ENCODE measurements at regions not wholly inside any gene's neighbourhood (a gene's known extent, or its start where the extent isn't known, plus 50 kb on each side); places are given as distances from the start of the nearest gene placed in this dataset.

- no peak for ATAC-seq
- intact Hi-C loops (cut with DNase I): no loop called here
- H3K4me3 ChIP-seq: no peak overlapping the region
- no peak for DNase-seq
- no peaks in the 10 kb centered on the region for H3K27me3 ChIP-seq (ENCODE audit: low read depth)
- no peak overlapping the region for H3K27ac ChIP-seq
- H3K36me3 ChIP-seq: no peaks in the 10 kb centered on the region
- no peaks in the 10 kb centered on the region for H3K9me3 ChIP-seq
- no peak for TF ChIP-seq CTCF (IDR thresholded peaks at IDR 0.05)
- no peaks in the 10 kb centered on the region for H3K4me1 ChIP-seq
Observed at GRCh38 chr5:61680247-61680646, 348.2 kb downstream of the ZSWIM6 start.

GRCh38 chr5:61683148-61683547, 351.1 kb downstream of the ZSWIM6 start:
- TF ChIP-seq CTCF (IDR thresholded peaks at IDR 0.05): no peak
- H3K36me3 ChIP-seq: no peaks in the 10 kb centered on the region
- no peak overlapping the region for H3K27ac ChIP-seq
- intact Hi-C loops (cut with DNase I): no loop called here
- DNase-seq: no peak
- ATAC-seq: no peak
- no peak overlapping the region for H3K4me3 ChIP-seq
- H3K9me3 ChIP-seq: no peaks in the 10 kb centered on the region
- no peaks in the 10 kb centered on the region for H3K27me3 ChIP-seq (ENCODE audit: low read depth)
- no peaks in the 10 kb centered on the region for H3K4me1 ChIP-seq

GRCh38 chr5:61683926-61684325, 351.9 kb downstream of the ZSWIM6 start:
- ATAC-seq (no peak), DNase-seq (no peak)
- Histone ChIP-seq H3K4me3 (no peak overlapping the region), H3K27ac (no peak overlapping the region), H3K27me3 (ENCODE audit: low read depth) (no peaks in the 10 kb centered on the region), H3K9me3 (no peaks in the 10 kb centered on the region), H3K36me3 (no peaks in the 10 kb centered on the region), H3K4me1 (no peaks in the 10 kb centered on the region)
- intact Hi-C loops (cut with DNase I): no loop called here
- no peak for TF ChIP-seq CTCF (IDR thresholded peaks at IDR 0.05)

- no peak for TF ChIP-seq CTCF (IDR thresholded peaks at IDR 0.05)
- intact Hi-C loops (cut with DNase I): no loop called here
- H3K4me1 ChIP-seq: no peaks in the 10 kb centered on the region
- no peaks in the 10 kb centered on the region for H3K36me3 ChIP-seq
- no peak for ATAC-seq
- H3K27ac ChIP-seq: no peak overlapping the region
- no peak for DNase-seq
- H3K9me3 ChIP-seq: no peaks in the 10 kb centered on the region
- H3K27me3 ChIP-seq (ENCODE audit: low read depth): no peaks in the 10 kb centered on the region
- no peak overlapping the region for H3K4me3 ChIP-seq
Observed at GRCh38 chr5:61686491-61687257, 354.6 kb downstream of the ZSWIM6 start.

- TF ChIP-seq CTCF (IDR thresholded peaks at IDR 0.05): no peak
- H3K27me3 ChIP-seq (ENCODE audit: low read depth): no peaks in the 10 kb centered on the region
- no peak overlapping the region for H3K27ac ChIP-seq
- H3K4me1 ChIP-seq: no peaks in the 10 kb centered on the region
- H3K4me3 ChIP-seq: no peak overlapping the region
- ATAC-seq (no peak), DNase-seq (no peak)
- H3K9me3 ChIP-seq: no peaks in the 10 kb centered on the region
- no peaks in the 10 kb centered on the region for H3K36me3 ChIP-seq
- intact Hi-C loops (cut with DNase I): no loop called here
Observed at GRCh38 chr5:61687371-61687770, 355.3 kb downstream of the ZSWIM6 start.

Measured in lower lobe of right lung (tissue), 2 donors.